ENCODE measurements at regions not wholly inside any gene's neighbourhood (a gene's known extent, or its start where the extent isn't known, plus 50 kb on each side); places are given as distances from the start of the nearest gene placed in this dataset.
A peak's percentile ranks its signal among the peaks of the same experiment; 100 is the strongest.

DNA sequence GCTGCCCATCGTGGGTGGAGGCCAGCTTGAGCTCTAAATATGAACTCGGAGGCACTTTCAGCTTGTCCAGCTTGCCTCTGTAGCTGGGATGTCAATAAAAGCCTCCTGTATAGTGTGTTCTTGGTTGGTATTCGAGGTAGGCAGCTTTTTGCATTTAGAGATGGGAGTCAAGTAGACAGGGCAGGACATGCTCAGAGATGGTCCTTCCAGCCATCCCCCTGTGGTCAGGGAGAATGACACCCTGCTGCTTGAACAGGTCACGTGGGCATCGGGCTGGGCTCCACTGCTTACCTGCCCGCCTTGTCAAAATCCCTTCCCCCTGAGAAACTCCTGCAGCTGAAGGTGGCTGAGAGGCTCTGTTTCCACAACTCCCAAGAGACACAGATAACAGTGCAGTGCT is 302.5 kb downstream of the ZNF536 start:
- no peak for DNase-seq

DNA sequence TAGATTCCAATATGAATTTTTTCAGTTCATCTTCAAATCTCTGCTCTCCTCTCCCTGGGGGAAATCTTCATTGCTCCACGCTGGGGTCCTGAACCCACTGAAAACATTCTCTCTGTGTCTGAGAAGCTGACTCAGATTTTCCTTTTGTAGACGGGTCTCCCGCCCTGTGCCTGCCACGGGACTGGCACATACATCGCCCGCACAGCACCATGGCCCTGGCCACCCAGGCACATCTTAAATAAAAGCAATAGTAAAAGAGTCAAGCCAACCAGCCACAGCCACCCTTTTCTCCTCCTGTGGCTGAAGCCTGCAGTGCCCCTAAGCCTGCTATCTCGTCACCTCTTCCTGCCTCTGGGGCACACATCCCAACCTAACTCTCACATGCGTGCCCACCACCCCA is 301.2 kb downstream of the ZNF536 start:
- no peak for DNase-seq

DNA sequence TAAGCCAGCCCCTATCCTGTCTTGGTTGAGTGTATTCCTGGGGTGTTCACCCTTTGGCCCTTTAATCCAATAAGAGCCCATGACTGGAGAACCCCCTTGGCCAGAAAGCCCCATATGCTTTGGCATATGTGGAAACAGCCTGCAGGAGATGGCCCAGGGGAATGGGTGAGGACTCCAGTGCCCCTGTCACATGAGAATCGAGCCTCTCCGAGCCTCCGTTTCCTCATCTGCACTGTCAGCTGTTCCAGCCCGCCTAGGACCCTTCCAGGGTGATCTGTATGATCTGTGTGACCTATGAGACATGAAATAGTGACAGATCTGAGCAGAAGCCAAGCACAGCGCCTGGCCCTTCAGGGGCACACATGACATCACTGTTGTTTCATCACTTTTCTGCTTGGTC is 300.7 kb downstream of the ZNF536 start:
- no peak for DNase-seq

DNA sequence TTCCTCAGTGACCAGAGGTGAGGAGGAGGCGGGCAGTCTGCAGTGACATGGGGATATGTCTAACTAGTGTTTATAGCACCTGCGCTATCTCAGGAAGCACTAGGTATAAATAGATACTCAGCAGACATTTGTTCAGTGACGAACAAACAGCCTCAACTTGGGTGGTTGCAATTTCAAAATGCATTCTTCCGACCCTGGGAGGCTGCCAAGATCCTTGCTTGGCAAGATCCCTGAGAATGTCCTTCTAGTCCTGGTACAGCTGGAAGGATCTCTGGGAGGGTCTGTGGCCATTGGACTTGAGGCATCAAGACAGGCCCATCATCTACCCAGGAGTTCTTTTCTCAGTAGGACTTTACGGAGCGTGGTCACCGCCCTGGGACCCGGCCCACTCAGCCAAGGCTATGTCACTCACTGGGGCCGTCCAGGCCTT is 299.5 kb downstream of the ZNF536 start:
- no peak for DNase-seq

DNA sequence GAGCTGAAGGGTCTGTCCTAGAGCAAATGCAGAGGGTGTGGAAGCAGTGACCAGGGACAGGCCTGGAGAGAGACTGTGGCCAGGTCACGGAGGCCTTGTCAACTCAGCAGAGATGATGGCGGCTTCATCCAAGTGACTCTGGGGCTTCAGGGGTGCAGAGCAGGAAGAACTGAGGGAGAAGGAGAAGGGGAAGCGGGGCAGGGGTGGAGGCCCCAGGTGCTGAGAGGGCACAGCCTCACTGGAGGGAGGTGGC is 299.1 kb downstream of the ZNF536 start:
- no peak for DNase-seq

DNA sequence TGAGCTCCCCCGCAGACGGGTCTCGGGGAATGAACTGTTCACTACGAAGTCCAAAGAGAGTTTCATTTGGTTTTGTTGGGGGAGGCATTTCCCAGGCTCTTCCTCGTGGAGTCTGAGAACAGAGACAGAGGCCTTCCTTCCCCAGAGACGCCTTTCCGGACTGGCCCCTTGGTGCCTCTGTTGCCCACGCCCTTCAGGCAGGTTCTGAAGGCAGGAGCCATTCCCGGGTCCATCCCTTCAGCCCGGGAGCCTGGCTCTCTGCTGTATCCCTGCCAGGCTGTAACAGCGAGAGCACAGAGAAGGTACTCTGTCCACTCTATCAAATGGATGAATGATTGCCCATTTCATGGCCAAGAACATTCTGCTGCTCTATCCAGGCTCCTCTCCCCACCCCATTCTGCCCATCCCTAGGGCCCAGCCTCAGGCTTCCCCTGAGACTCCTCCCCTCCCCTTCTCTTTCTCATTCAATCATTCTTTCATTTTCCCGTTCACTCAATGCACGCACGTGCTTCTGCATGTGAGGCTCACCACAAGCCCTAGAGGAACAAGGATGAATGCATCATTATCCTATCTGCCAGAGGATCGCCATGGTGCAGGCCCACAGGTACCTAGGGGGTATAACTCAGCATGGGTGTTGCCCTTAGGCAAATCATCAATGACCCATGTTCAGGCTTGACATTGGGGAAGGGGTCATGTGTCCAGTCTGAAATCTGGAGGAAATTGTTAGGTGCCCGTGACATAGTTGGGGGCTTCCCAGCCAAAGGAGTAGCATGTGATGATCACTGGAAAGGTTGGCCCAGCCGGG is 298.6 kb downstream of the ZNF536 start:
- DNase-seq, result no peak

DNA sequence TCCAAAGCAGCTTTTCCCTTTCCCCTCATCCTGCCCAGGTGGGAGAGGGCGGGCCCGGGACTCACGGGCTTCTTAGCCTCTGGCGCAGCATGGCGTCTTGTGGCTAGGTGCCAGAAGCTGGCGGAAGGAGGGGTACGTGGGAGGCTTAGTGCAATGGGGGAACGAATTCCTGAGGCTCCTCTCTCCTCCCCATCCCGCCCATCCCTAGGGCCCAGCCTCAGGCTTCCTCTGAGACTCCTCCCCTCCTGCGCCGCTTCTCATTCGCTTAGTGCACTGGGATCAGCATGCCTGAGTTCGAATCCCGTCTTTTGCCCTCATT is 297.8 kb downstream of the ZNF536 start:
- no peak for DNase-seq

DNA sequence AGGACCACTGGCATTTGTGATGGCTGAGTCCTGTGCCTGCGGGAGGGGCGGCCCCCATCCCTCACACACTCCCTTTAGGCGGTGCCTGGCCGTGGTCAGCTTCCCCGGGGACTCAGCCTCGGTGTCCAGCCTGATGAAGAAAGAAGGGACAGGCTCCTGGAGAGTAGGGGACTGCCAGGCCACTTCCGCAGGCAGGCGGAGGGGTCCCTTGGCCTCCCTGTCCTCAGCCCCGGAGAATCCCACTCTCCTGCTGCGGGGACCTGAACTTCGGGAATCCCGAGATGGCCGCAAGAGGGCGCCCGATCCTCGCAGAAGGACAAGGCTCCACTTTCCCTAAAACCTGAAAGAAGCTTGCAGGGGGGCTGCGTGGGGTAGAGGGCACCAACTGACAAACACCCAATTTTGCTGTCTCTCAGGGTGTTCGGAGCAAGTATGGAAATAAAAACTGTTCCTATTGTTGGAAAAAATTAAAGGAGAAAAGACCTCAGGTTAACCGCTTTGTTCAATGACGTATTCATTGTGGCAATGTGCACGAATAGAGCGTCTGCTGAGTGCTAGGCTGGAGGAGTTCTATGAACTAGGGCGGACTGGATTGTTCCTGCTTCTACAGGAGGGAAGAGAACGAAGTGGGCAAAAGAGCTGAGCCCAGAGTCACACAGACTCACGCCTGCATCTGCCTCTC is 297.3 kb downstream of the ZNF536 start:
- peak; percentile 19 for DNase-seq

DNA sequence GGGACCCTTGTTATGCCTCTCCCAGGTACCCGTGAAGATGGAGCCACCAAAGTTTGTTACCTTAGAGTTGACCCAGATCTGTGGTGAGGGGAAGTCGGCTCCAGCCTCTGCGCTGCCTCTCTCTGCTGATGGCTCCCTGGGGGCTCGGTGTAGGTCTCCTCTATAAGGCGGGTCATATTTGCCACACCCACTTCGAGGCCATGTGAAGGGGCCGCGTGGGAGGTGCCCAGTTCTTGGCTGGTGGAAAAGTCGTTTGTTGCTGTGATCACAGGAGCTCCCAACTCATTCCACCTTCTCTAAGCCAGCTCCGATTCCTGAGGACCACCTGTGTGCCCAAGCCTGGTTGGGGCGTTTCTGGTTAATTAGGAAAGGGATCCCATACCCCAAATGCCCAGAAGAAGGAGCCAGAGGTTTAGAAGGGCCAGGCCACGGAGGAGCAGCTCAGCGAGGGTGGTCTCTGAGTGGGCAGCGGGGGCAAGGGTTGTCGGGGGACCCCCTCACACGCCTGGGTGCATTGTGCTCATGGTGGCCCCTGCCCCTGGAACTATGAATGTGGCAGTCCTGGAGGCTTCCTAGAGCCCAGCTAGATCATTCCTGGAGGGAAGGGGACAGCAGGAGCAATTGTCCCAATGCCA is 296.5 kb downstream of the ZNF536 start:
- DNase-seq, result no peak

DNA sequence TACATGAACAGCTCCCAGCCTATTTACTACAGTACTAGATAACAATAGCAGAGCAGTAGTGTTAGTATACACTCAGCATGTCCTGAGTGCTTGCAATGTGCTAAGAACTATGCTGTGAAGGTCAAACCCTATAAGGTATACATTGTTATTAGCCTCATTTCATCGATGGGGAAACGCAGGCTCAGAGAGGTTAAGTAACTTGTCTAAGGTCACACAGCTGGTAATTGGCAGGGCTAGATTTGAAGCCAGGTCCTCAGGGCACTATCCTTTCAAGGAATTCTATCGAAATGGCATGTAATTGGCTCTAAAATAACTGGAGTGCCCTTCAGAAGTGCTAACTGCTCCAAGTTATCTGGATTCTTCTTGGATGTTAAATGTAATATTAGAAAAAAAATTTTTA is 295.6 kb downstream of the ZNF536 start:
- DNase-seq, result no peak

DNA sequence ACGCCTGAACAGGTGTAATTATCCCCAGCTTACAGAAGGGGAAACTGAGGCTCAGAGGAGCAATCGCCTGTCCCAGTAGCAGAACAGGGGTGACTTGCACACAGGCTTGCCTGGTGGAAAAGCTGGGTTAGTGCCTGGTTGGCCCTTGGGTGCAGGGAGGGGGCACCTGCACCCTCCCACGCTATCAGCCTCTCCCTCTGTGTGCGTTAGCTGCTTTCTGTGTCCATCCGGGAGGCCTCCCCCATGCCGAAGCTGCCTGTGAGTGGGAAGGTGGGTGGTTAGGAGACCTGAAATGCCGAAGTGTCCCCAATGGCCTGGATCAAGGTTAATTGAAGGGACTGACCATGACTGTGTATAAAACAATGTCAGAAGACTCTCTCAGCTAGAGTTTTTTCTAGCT is 295.0 kb downstream of the ZNF536 start:
- no peak for DNase-seq

DNA sequence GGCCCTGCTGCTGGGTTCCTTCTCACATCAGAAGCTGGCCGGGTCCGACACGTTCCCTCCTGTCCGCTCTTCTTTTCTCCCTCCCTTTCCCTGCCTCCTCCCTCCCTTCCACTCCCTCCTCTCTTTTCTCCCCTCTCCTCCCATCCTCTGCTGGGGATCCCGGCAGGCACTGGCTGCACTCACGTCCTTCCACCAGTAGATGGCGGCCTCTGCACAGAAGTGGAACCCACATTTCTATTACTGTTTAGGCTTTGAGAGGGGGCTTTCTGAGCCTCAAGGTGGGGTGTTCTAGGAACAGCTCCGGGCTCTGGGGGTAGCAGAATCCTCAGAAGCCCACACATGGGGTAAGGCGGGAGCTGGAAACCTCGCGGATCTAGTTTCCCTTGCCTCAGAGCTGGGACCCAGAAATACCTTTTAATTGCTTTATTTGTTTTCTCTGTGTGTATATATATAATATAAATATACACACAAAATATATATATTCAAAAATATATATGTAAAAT is 294.2 kb downstream of the ZNF536 start:
- peak; percentile 24 for DNase-seq

DNA sequence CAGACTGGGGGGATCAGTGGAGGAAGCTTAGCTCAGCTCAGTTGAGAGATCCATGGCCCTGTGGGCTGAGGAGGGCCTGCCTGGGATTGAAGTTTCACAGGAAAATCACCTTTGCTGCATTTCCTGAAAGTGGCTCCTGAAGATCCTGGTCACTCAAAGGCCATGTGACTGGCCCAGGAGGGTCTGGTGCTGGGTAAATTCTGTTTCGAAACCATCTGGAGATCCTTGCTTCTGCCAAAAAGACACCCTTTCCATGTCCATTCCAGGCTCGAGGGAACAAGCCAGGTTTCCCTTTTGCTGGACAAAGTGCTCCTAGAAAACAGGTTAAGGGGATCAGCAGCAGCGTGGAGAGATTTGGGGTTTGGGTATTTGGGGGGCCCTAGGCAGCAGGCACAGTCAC is 293.3 kb downstream of the ZNF536 start:
- DNase-seq, result no peak

DNA sequence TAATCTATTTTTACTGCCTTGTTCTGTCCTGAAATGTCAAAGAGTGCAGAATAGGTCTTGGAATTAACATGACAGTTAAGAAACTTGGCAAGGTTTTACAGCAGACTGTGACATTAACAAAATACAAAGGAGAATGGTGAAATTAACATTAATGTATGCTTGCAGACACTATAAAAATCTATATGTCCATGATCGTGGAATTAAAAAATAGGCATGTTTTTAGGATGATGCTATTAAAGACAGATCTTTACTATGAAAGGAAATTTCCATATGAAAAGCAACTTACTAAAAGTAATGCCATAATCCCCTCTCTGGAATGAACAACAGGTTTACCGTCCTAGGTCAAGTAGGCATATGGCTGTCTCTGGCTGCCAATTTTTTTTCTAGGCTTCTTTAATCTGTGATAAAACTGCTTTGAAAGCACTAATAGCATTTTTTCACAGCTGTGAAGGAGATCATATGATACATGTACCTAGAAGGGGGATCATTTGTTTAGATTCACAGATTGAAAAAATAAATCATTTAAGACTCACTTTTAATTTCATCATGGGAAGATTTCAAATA is 291.5 kb downstream of the ZNF536 start:
- DNase-seq, result no peak

DNA sequence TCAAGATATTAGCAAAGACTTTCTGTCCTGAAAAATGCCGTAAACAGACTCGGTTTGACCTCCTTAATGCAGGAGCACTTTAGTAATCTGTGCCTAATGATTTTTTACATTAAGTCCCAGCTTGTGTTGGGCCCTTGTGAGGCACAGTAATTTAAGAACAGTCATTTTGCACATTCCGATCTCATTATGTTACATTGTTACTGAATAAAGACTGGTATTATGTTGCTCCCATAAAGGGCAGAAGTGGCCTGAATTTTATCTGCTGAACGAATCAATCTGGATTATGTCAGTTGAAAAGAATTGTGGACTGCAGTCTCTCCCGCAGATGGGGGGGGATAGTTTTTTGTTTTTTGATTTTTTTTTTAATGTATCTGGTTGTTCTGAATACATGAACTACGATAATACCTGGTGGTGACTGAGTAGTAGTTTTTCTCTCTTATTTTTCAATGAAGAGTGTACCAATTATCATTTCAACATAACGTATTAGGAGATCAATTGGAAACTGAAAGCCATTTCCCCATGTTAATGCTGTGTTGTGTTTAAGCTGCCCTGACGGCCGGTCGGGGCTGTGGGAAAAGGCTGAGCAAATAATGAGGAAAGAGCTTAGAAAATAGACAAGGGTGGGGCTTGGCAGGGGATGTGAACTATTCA is 290.2 kb downstream of the ZNF536 start:
- DNase-seq, result no peak

DNA sequence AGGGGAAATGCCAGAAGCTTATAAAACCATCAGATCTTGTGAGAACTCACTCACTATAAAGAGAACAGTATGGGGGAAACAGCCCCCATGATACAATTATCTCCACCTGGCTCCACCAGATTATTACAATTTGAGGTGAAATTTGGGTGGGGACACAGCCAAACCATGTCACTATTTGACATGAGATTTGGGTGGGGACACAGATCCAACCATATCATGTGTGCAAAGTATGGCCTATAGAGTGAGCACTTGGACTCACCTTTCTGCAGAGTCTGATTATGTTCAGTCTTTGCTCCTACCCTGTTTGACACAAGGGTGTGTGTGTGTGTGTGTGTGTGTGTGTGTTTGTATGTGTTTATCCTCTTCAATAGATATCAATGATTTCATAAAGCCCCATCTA is 287.5 kb downstream of the ZNF536 start:
- DNase-seq, result no peak

DNA sequence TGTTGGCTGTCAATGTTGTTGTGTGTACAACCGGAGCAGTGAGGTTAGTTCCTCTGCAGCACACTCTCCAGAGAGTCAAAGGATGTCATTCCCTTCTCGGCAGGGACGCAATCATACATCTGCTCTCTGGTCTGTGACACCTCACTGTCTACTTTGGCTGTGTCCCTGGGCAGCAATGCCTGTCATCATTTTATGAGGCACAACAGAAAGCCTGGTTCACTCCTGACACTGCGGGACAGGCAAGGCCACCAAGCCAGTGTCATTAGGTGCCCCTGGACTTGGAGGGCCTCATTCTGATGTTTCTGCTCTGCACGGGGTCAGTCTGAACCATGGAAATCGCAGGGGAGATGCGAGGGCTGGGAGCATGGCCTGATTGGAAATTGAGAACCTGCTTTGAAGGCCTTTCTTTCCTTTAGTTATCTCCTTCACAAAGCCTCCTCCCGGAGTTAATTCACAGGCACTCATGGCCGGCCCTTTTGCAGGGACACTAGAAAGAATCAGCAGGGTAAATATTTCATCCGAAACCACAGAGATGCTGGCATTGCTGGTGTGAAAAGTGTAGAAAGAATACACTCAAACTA is 284.4 kb downstream of the ZNF536 start:
- no peak for DNase-seq

DNA sequence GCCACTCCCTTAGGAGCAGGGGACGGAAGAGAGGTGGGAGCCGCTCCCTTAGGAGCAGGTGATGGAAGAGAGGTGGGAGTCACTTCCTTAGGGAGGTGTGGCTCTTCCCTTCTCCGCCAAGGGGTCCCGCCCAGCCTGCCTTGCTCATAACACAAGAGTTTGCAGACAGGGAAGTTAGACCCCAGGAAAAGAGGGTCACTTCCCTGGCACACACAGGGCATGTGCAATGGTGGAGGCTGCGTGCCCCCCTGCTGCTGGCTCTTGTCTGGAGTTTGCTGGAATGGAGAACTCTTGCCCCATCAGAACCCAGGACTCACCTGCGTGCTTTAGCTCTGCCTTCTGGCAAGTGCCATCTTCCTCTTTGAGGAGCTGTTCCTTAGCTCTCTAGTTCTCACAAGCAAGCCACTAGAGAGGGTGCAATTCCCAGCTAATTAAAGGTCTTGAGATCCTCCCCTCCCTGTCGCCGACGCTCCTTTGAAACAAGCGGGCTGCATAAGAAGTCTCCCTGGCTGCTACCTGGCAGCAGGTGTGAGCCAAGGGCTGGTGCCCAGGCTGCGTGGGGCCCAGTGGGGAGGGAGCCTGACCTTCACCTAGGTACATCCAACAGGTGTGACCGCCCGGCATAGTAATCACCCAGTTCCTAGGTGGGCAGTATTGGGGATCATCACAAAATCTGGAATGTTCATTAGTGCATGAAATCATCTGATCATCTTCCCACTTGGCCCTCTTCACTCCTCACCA is 281.6 kb downstream of the ZNF536 start:
- DNase-seq, result no peak

DNA sequence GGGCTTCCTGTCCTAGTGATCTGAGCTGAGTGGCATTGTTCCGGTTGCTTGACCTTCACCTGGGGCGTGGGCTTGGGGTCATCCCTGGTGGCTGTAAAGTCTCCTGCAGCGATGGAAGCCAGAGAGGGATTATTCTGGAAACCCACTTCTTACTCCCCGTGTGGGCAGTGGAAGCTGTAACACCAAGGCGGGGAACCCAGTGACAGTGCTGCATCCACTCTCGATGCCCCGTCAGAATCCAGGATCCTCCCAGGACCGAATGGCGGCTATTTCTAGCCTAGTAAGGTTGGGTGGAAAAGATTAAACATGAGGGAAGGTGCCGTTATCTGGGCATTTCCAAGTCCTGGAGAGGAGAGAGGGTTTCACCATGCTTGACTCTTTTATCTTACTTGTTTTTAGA is 280.6 kb downstream of the ZNF536 start:
- no peak for DNase-seq

DNA sequence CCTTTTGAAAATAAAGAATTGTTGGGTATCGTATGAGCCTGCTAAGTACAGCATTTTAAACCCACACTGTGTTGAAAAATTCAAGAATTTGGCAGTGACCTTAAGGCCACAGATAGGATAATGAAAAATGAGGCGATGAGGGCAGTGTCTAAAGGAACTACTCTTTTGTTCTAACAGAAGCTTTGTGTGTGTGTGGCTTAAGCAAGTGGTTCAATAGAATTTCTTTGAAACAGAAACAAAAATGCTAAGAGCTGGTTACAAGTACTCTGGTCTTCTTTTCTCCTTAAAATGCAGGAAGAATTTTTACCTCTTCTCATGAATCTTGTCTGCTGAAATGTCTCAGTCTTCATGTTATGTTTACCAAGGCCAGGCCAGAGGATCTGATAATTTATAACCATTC is 279.5 kb downstream of the ZNF536 start:
- DNase-seq, result no peak

DNA sequence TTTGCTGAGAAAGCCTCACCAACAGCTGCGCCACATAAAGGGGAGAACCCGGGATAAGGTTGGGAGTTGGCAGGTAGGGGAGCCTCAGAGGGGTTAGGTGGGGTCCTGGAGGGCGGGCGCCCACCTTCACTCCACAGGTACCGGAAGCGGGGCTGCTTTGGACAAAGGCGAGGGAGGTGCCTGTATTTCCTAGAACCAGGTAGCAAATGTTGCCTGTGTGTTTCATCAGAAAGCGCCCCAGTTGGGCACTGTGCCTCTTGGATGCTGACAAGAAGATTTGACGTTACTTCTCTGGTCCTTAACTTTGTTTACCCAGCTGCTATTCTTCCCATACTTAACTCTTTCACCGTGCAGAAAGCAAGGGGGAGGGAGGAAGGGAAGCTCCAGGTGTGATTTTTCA is 278.9 kb downstream of the ZNF536 start:
- no peak for DNase-seq

DNA sequence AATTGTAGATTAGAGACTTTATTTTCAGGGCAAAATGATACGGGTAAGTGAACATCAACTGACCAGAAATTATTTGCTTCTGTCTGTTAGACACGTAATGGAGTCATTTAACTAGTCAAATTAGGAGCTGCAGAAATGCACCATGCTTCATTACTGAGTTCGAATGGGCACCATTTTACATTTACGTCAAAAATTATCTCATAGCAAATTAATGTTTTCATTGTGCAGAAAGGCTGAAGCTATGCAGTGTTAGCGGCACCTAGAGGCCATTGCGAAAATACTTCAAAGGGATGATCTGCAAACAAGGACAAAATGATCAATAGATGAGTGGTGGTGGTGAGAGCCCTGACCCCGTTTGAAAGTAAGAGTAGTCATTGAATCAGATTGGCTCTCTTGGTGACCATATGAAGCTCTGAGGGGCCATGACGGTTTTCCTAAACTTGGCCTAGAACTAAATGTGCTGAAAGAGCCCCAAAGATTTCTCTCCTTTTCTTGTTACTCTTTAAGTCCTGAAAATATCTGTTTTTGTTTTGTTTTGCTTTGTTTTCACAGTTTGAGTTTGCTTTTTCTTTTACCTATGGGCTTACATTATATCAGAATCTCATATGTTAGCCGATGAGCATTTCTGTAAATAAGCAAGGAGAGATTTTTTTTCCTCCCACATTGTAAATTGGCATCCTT is 277.9 kb downstream of the ZNF536 start:
- peak; percentile 46 for DNase-seq

All from DMS53 (cell line).